HG02943 (cell line): ENCODE measurements at regions not wholly inside any gene's neighbourhood (a gene's known extent, or its start where the extent isn't known, plus 50 kb on each side); places are given as distances from the start of the nearest gene placed in this dataset.

Source experiments
- ATAC-seq: cut with Tn5 transposase; IDR thresholded peaks from one replicate; pipeline ENCODE4 v1.9.1; 2021; ENCODE audit warnings: mild to moderate bottlenecking, low read depth, moderate library complexity; ENCODE audit not compliant: unreplicated experiment

- ATAC-seq = no peak
These were observed 57.9 kb upstream of the SLC5A9 start for GRCh38 chr1:48164571-48164970.

- no peak for ATAC-seq
These were observed 61.9 kb upstream of the SLC5A9 start for GRCh38 chr1:48160486-48161132.

DNA sequence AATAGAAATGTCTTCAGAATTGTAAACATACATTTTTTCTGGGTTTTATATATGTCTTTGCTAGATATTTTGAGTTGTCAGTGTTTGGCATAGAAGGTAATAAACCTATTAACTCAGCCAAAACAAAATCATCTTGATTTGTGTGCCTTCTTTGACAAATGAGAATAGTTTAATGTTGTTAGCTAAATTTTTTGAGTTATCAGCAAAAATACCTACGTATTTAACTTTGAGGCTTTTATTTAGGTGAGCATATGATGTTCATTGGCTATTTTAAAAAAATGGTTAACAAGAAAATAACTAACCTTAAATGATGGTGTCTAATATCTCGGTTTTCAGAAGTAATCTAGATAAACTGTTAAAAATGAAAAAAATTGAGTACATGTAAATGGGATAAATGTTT is 83.2 kb upstream of the SLC5A9 start:
- no peak for ATAC-seq

- no peak for ATAC-seq
These were observed 94.5 kb upstream of the SLC5A9 start for GRCh38 chr1:48127735-48128685.

GRCh38 chr1:48123647-48124046 is 98.9 kb upstream of the SLC5A9 start:
- no peak for ATAC-seq

DNA sequence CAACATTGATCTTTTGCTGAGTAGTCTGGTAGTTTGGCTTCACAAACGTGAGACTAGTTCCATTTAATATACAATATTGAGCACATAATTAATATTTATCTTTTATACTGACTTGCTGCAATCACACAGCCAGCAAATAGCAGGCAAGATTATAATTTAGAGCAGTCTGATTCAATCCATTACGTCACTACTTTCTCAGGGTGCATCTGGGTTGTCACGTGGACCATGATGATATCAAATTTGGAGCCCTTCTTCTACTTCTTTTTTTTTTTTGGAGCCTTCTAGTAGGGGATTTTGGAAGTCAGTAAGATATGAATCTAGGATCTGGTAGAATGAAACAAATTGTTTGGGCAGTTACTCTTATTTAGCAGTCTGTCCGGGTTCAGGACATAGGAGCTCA is 100.6 kb upstream of the SLC5A9 start:
- ATAC-seq = no peak

DNA sequence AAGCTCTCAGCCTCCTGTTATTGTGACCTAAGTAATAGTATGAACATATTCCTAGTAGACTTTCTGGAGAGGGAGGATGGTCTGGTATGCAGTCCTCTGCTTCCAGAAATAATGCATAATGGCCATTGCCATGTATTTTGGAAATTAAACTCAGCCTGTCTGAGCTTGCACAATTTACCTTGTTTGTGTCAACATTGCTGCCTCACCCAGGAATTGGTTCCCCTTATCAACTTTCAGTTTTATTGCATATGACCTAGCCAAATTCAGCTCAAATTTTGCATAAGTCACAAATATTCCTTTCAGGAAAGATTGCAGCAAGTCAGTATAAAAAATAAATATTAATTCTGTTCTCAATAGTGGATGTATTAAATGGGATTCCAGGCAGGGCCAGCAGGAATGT is 101.9 kb upstream of the SLC5A9 start:
- no peak for ATAC-seq

DNA sequence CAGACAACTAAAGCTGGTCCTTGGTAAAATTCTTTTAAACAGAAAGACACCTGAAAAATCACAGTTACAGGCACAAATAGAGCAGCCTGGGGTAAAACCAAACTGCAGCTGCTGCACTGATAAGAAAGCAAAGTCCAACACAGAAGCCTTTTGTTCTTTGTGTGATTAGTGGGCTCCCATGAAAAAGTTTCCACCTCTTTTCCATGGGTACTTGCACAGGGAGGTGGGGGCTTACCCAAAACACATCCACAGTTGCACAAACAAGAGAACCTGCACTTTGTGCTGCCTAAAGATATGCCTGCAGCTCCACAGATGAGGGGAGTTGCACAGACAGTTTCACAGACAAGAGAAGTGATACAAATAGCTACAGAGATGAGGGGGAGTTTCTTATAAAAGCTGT is 106.7 kb upstream of the SLC5A9 start:
- ATAC-seq = no peak

DNA sequence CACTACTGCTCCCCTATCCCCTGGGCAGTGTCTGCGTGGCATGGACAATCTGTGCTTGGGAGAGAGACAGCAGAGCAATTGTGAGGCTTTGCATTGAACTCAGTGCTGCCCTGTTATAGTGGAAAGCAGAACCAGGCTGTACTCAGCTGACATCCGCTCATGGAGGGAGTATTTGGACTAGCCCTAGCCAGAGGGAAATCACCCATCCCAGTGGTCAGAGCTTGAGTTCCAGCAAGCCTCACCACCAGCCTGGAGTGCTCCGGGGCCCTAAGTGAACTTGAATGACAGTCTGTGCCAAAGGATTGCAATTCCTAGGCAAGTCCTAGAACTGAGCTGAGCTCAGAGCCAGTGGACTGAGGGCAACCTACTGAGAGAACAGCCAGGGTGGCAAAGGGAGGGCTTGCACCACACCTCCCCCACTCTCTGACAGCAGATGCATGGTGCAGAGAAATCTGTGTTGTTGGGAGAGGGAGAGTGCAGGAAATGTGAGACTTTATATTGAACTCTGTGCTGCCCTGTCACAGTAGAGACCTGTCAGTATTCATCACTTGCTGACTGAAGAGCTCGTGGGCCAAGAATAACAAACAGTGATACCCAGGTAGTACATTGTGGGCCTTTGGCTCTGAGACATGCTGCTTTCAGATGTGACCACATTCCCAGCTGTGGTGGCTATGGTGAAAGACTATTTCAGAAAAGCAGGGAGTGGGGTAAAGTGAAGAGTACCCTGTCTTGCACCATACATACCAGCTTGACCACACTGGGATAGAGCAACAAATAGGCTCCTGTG is 107.7 kb upstream of the SLC5A9 start:
- no peak for ATAC-seq

GRCh38 chr1:48109390-48110013 is 112.3 kb upstream of the TRABD2B start:
- no peak for ATAC-seq

- ATAC-seq = no peak
These were observed 110.3 kb upstream of the TRABD2B start for GRCh38 chr1:48107516-48107915.

DNA sequence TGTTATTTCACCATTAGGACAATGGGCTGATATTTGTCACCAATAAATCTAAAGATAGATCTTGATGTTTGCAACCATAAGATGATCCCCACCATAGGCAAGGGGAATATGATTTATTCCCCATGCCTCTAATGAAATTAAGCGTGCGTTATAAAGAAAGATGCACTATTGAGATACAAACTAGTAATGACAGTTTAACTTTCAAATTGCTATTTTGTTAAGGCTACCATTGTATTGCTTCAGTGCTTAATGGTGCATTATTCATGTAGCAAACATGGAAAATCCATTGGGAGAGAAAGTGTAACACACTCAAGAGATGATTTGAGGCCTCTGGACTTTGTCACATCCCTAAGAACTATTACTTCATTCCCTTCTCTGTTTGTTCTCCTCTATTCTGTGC is 108.9 kb upstream of the TRABD2B start:
- ATAC-seq = no peak

DNA sequence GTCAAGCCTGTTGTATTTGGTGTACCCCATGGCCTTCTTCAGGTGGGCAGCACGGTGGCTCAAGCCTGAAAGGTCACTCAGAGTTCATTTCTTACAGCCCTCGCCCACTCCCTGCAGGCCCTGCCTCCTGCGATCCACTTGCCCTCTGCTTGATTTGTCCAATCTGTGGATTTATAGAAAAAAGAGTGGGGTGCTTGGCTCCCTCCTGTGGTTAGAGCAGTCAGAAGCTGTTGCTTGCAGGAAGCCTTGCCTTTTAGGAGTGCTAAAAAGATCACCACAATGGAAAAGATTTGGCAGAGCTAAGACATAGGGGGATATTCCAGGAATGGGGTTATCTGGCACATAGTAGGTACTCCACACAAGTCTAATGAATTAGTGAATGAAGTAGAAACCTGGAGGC is 108.0 kb upstream of the TRABD2B start:
- no peak for ATAC-seq

DNA sequence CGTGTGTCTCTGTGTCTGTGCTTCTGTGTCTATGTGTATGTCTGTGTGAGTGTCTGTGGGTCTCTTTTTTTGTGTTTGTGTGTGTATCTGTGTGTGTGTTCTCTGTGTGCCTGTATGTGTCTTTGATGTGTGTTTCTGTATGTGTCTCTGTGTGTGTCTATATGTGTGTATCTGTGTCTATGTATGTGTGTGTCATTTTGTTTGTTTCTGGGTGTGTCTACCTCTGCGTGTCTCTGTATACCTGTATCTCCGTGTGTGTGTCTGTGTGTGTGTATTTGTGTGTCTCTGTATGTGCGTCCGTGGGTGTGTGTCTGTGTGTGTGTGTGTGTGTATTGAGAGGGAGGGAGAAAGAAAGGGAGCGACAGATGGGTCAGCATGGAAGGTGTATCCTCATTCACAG is 106.3 kb upstream of the TRABD2B start:
- ATAC-seq = no peak

GRCh38 chr1:48102766-48103165 is 105.6 kb upstream of the TRABD2B start:
- no peak for ATAC-seq

- ATAC-seq = no peak
These were observed 102.0 kb upstream of the TRABD2B start for GRCh38 chr1:48099072-48099773.

- ATAC-seq = peak; percentile 99
These were observed 96.7 kb upstream of the TRABD2B start for GRCh38 chr1:48093696-48094528.

DNA sequence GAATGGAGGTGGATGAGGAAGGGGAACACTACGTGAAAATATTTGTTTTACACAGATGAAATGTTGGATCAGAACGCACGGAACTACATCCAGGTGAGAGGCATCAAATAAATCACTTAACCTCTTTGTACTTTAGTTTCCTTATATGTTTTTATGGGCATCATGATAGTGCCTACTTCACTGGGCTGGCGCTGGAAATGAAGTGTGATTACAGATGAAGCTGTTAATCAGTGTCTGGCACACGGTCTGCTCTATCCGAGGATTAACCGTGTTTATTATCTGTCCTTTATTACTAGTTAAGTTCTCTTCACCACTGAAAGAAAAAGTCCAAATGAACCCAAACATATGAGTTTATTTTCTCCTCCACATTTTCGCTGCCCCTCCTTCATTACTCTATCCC is 96.0 kb upstream of the TRABD2B start:
- ATAC-seq = no peak

DNA sequence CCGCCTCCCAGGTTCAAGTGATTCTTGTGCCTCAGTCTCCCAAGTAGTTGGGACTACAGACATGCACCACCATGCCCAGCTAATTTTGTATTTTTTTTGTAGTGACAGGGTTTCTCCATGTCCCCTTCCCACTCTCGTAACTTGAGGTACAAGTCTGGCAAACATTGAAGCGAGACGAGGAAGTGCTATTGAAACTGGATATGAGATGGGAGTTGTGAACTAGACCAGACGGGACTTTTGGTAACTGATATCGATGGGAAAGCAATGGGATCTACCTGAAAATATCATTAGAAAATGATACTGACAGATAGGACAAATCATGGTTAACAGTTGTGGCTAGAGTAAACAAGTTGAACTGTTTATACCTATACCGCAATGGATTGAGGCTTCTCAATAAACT is 95.2 kb upstream of the TRABD2B start:
- no peak for ATAC-seq
